ENCODE measurements at regions not wholly inside any gene's neighbourhood (a gene's known extent, or its start where the extent isn't known, plus 50 kb on each side); places are given as distances from the start of the nearest gene placed in this dataset.

GRCh38 chr5:172549696-172550095 lies 91.4 kb upstream of the NEURL1B start:
- TF ChIP-seq CTCF (IDR thresholded peaks at IDR 0.05) (no peak), POLR2A (IDR thresholded peaks at IDR 0.05) (no peak)
